Nucleus accumbens (tissue), 56 donors: ENCODE measurements at regions not wholly inside any gene's neighbourhood (a gene's known extent, or its start where the extent isn't known, plus 50 kb on each side); places are given as distances from the start of the nearest gene placed in this dataset.
A peak's percentile ranks its signal among the peaks of the same experiment; 100 is the strongest.
"Not testable (repeated sequence)": the region's sequence is repeated elsewhere in the genome, so short reads cannot be mapped to it uniquely, and the experiment has no call there.

Source experiments
- DNase-seq, 56 donors: peaks; one replicate each; lab custom pipeline; 2025; lab: John Stamatoyannopoulos, UW

DNA sequence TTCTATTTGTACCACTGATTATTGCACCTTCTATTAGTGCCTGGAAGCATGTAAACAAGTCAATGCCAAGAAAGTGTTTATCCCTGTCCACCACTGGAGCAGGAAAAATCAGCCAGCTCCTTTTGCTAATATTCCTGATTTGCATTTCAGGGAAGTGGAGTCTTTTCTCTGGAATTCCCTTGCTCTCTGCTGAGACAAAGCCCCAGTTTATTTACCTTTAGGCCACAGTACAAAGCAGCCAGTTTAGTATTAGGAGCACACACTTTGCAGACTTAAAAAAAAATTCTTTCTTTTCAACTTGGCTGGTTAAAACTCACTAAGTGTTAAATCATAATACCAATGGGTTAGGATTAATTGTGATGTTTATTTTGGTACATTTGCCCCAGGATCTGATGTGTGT lies 631.1 kb downstream of the PKHD1 start:
- no peak for DNase-seq

DNA sequence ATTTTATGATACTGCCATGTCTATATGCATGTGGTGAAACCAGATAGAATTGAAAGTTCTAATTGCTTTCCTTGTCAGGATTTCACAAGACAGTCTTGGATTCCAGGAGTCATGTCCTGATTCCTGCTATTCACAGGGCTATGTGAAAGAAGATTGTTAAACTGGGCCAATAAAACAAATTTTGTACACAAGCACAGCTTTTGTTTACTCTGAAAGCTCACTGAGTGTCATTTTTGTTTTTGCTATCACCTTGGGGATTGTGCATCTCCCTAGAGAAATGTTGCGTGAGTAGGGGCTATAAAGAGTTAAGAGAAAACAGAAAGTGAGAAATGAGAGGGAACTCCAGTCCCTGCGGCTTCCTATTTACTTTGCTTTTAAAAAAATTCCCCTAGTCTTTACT lies 627.5 kb downstream of the PKHD1 start:
- no peak for DNase-seq

DNA sequence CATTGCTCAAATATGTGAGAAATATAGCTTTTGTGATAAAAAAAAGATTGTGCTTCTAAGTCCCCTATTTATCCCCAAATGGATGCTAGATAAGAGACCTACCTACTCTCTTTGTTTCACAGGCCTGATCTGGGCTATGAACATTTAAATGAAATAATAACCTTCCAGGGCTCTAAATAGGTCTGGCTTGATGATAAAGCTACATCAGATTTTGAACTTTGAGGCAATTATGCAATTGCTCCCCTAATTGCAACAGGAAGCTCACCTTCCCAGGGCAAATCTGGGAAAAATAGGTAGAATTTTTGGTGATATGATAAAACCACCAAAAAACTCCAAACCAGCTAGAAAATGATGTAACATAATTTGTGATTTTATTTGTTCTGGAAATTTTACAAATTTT lies 624.5 kb downstream of the PKHD1 start:
- no peak for DNase-seq

DNA sequence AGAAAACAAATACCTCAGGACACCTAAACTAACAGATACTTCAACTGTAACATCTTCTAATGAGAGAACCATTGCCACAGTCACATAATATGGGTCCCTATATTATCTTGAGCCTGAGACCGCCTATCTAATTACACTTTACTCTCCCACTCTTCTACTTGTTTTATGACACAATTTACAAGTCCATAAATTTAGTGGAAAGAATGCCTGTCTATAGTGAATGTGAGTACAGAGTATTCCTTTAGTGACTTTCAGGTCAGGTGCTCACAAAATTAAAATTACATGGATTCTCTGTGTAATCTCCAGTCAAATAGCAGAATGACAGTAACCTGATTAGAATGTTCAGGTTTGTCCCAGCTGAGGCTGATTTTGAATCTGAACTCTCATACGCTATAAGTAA lies 624.1 kb downstream of the PKHD1 start:
- DNase-seq = no peak

DNA sequence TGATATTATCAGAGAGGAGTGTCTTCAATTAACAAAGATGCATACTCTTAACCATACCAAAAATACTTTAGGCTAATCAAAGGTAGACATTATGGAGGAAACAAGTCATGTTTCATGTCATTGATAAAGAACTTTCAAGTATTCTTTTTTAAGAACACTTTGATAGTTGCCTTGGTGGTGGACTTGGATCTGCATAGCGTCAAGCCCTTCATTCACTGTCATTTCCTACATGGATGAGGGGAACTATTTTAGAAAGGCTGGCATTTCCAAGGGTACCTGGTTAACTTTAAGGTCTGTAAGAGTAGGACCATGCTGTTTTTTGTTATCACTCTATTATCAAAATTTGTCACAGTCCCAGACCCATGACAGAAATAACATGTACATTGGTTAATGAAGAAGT lies 622.5 kb downstream of the PKHD1 start:
- no peak for DNase-seq

DNA sequence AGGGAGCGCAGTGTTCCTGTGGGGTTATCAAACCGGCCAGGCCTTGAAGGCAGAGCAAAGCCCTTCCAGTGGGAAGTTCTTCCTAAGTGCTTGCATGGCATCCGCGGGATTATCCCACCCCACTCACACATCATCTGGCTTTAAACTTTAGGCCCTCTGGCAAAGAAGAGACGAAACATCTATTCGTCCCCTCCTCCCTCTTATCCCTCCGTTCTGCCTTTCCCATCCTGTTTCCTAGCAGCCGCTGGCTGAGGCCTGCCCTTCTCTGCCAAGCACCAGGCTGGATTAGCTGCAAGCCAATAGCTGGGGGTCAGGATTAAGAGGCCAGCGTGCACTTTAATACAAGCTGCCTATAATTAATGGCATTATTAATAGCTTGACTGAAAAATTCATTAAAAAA lies 621.0 kb downstream of the PKHD1 start:
- DNase-seq = peak in 10 of 56 donors; percentile 1 to 30 (median 2)

DNA sequence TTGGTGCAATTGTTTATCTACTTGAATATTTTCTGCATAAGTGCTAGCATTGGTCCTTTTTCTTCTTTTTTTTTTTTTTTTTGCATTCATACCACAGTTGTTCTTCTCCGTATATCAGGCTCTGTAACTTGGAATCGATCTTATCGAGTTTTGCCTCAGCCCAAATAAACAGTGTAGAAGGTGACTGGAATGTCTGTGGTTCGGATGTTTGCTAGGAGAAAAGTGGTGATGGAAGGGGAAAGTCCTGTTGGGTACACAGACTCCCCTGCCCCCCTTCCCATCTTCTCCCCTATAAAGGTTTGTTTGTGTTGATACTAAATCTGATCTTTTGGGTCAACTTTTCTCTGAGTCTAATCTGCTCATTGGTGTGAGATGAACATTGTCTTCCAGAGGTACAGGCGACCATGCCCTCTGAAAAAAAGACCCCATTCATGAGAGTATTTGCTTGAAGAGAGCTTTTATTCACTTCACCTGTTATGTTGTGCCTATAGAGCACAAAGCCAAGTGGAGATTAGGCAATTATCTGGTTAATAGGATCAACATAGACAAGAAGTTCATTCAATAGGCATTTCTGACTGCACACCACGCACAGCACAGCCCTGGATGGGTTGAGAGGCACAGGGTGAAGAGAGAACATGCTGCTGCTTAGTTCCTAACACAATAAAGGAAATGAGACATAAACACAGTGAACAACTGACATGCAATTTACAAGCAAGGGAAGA lies 620.0 kb downstream of the PKHD1 start:
- DNase-seq = no peak

DNA sequence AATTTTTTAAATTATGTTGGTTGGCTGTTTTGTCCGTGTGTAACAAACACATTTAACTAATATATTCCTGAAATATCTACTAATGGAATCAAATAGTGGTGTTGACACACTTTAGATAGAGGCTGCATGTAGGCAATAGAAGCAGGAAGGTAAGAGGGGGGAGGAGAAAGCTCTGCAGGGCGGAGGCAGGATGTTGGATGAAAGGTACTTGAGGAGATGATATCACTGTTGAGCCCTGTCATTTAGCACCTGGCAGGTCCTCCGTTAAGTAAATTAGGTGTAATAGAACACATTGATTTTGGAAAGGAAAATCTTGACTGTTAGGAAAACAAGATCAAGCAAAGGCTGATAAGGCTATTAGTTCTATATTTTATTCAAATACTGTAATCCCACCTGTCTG lies 618.7 kb downstream of the PKHD1 start:
- DNase-seq = no peak

DNA sequence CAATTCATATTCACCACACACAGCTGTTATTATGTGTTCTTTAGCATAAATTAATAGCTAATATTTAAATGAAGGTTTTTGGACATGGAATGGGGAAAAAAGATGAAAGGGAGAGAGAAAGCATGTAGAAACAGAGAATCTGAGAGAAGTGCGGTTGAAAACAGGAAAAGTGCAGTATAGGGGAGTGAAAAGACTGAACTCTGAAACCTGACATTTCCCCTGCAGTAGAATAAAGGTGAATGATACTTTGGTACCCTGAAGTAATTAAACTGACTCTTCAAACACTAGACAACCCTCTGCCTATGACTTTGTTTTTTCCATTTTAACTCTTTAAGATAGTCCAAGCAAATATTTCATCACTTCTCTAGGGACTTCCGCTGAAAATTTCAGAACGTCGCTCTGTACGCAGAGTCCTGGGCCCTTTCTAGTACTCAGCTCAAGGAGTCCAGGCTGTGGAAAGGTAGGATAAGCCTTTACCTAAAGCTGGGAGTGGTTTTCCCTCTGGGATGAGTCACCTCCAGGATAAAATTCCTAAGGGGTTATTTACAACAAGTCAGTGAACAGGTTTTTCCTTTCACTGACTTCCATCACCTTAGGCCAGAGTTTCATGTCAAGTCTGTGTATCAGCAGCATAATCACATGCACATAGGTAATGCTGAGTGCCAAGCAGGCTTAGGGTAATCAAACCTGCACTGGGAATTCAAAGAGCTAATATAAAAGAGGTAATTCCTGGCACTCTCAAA lies 614.5 kb downstream of the PKHD1 start:
- DNase-seq = no peak

DNA sequence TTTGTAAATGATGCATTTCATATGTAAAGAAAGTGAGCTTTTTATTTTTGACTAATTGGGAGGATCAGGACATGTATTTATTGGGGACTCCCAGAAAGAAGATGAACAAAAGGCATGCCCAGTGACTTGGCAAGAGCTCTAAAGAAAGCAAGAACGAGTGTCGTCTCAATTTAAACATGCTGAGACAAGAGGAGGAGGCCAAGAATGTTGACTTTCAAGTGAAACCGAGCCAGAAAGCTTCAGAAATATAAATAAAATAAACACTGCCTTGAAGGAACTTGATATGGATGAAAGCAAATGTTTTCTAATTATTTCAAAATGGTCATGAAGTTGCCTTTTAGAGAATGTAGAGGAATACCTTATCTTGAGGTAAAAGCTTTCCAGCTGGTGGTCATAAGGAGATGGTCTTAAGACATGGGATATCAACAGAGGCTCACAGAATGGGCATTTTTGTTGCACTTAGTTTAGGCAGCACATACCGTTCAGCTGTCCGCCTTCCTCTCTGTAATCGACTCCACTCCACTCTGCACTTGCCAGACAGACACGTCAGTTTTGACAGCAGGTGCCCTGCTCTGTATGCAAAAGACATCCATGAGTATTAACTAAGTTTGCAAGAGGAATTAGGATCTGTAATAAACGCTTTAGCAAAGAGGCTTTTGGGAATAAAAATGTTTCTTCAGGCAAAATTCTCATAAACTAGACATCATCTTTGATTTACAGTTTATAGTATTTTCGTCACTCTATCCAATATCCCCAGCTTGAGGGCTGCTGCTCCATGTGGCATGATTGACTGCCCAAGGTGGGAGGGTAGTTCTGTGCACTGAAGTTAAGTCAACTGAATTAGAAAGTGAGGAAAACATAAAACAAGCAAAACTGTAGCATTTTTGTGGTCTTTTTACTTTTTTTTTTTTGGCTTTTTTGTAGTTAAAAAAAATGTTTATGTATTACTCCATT lies 613.1 kb downstream of the PKHD1 start:
- DNase-seq = no peak

DNA sequence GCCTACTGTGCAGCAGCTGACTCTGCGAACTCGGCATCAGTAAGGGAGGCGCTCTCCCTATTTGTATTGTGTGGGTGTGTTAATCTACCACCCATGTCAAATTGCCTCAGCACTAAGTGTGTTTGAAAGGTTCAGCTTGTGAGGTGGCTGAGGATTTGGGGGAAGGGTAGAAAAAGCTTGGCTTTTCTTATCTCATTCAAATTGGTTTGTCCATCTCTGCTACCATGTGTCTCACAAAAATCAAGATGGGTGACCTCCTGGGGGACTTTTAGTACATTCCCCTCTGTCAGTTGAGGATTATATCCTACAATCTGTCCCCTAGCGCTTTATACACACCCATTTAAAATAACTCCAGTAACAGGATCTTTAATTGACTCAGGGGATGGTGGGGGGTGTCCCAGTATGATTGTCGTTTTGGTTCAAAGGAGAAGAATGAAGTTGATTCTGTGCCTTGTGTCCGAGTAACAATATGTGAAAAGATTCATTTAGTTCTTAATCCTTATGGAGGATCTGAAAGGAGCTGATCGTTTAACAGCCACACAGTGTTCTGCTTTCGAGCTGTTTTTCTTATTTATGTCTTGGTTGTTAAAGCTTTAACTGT lies 609.6 kb downstream of the PKHD1 start:
- no peak for DNase-seq

DNA sequence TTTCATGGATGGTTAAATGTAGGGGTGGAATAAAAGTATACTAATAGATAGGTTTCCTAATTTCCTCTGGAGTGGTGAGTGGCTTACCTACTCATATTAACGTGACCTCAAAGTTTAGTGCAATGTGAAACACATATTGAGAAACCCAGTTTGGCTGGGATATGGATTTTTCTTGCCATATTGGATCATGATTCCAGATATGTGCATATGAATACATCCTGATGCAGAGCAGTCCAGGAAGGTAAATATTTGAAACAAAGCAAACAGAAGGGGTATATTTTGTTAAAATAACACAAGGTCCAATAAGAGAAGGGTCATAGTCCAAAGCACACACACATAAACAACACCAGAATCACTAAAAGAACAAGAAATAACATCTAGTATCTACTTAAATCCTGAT lies 608.1 kb downstream of the PKHD1 start:
- DNase-seq = no peak

DNA sequence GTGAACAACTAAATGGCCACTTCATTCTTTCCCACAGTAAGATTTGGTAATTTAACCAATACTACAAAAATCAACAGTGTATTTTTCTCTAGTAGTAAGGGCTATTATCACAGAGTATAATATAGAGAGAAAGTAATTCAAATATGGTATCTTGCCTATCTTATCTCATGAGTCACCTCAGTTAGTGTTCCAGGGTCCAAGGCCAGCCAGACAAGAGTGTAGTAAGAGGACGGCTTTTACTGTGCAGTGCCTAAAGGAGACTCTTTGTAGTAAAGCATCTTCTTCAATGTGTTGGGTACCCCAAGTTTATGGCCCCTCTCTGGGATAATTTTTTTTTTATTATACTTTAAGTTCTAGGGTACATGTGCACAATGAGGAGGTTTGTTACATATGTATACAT lies 607.4 kb downstream of the PKHD1 start:
- no peak for DNase-seq

DNA sequence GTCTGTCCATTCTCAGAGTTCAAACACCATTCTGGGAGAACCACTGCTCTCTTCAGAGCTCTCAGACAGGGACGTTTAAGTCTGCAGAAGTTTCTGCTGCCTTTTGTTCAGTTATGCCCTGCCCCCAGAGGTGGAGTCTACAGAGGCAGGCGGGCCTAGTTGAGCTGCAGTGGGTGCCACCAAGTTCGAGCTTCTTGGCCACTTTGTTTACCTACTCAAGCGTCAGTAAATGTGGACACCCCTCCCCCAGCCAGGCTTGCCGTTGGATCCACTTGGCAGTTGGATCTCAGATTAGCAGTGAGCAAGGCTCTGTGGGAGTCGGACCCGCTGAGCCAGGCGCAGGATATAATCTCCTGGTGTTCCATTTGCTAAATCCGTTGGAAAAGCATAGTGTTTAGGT lies 601.5 kb downstream of the PKHD1 start:
- DNase-seq = not testable (repeated sequence)

DNA sequence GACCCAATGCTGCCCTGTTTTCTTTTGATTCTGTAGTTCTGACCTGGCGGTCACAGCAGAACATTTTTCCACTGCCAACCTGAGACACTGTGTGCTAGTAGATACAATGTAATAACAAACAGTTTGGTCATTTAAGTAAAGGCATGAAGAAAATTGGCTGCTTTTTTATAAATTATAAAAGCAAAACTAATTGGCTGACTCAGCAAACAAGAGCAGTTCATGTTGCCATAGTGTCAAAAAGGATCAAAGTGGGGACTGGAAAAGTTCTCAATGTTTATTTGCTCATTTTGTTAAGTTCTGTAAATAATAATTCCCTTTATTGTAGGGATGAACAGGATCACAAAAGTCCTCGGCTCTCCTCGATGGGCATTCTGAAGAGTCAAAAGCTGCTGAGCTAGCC lies 599.5 kb downstream of the PKHD1 start:
- no peak for DNase-seq

DNA sequence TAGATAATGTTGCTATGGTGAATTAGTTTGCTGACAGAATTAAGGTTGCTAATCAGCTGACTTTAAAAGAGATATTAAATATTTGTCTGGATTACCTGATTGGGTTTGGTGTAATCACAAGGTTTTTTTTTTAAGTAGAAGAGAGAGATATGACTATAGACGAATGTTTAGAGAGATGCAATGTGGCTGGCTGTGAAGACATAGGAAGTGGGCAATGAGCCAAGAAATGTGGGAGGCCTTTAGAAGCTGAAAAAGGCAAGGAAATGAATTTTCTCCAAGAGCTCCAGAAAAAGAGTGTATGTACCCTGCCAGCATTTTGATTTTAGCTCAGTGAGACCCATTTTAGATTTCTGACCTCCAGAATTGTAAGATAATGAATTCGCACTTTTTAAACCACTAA lies 598.3 kb downstream of the PKHD1 start:
- no peak for DNase-seq

DNA sequence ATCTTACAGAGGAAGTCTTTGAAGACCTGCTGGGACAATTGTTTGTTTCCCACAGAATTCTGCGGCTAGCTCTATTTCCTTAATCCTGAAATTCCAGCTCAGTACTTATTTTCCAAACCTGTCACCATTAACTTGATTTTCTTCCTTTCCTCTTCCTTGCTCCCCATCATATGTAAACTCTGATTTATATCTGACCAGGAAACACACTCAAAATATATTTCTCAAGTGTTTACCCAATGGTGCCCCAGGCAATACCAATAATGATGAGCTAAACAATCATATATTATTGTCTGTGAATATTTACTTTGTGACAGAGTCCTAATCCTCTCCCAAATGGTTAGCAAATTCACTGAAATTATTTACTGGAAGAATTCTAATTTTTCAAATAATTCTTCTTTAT lies 597.3 kb downstream of the PKHD1 start:
- DNase-seq = no peak

DNA sequence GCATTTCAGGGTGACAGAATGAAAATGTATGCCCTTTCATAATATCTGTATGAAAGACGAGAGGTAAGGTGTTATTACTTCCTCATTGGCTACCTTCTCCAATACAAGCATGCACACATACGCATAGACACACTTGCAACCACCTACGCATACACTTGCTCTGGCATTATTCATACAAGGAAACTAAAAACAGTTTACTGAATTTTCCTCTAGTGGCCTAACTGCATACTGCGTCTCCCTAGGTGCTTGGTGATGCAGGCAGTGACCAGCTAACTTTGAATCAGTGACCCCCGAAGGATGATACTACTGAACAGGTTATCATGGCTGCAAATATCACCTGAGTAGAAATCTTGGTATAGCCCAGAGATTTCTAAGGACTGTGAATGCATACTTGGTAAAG lies 593.1 kb downstream of the PKHD1 start:
- DNase-seq = no peak

DNA sequence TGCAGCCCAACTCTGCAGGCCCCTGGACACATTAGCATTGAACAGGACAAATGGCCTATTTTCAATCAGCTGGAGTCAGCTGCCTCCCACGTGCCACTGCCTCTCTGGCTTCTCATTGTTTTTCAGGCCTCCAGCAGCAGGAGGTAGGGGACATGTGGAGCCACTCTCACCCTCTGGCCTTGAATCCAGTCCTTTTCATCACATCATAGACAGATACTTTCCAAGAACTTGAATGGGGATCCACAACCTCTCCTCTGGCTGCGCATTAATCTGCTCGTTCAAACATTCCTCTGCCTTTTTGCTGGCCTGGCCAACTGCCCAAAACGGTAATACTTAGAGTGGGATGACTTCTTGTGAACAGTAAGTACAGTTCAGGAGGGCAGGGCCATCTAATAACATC lies 592.3 kb downstream of the PKHD1 start:
- DNase-seq = peak in 52 of 56 donors; percentile 2 to 86 (median 58)

DNA sequence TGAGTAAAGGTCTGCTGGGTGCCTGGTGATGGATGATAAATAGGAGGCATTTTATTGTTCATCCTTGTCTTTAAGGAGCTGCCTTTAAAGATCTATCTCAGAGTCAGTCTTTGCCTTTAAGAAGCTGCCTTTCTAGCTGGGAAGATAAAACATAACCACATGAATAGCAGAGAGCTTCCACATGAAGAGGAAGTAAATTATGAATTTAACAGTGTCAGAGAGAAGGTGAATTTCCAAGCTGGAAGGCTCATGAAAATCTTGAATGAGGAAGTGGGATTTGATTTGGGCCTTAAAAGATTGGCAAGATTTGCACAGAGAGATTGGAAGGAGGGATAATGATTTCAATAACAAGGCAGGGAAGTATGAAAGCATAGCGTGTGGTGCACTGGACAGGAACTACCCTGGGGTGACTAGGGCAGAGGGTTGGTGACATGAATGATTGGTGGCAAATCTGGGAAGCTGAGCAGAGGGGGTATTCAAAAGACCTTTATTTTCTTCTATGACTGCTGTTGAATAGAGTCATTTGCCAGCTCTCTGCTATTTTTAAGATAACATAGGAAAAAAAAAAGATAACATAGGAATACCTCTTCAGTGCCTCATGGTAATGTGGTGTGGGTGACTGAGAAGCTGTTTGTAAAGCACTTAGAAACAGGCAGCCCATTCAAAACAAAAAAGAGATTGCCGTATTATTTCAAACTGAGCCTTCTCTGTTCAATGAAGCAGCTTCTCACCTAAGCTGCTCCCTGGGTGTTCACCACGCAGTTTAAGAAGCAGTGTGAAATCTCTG lies 591.6 kb downstream of the PKHD1 start:
- no peak for DNase-seq
